Activated T-helper 2 cell treated with anti-CD3 and anti-CD28 coated beads, Interferon-gamma antibody, Interleukin-2, Interleukin-4, amounts not matched to agents 10 μg/mL and 5 μg/mL and 100 μg/mL, durations not matched to agents 14 hours and 24 hours and 36 hours (primary cell): ENCODE measurements at regions not wholly inside any gene's neighbourhood (a gene's known extent, or its start where the extent isn't known, plus 50 kb on each side); places are given as distances from the start of the nearest gene placed in this dataset.

Source experiments
- DNase-seq: peaks from one replicate; pipeline ENCODE4 v3.0.0; 2021; ENCODE audit warnings: low spot score
- H3K27ac Mint-ChIP-seq: one replicate; pipeline ENCODE4 v1.8.0; 2021; ENCODE audit warnings: mixed read lengths
- H3K27me3 Mint-ChIP-seq: one replicate; pipeline ENCODE4 v1.8.0; 2021; ENCODE audit warnings: low read depth, mixed read lengths
- H3K36me3 Mint-ChIP-seq: one replicate; pipeline ENCODE4 v1.8.0; 2021; ENCODE audit warnings: low read depth, mixed read lengths
- H3K4me1 Mint-ChIP-seq: one replicate; pipeline ENCODE4 v1.8.0; 2021; ENCODE audit warnings: low read depth, mixed read lengths
- H3K4me3 Mint-ChIP-seq: one replicate; pipeline ENCODE4 v1.8.0; 2021; ENCODE audit warnings: low read depth, mild to moderate bottlenecking, moderate library complexity, mixed read lengths
- H3K9me3 Mint-ChIP-seq: one replicate; pipeline ENCODE4 v1.8.0; 2021; ENCODE audit warnings: mixed read lengths
- intact Hi-C: fragments of 100-400 bp; cut with micrococcal nuclease; formaldehyde crosslinking; loops from one replicate; pipeline ENCODE4 v1.15.1; 2023

- no peaks in the 10 kb centered on the region for H3K27me3 Mint-ChIP-seq
- no peak overlapping the region for H3K27ac Mint-ChIP-seq
- no peaks in the 10 kb centered on the region for H3K36me3 Mint-ChIP-seq
- H3K4me1 Mint-ChIP-seq: peaks cover 3% of the 10 kb centered on the region
- H3K9me3 Mint-ChIP-seq: no peaks in the 10 kb centered on the region
- intact Hi-C loops: no loop called here
- DNase-seq: no peak
- no peak overlapping the region for H3K4me3 Mint-ChIP-seq
These were observed 186.9 kb downstream of the ZFP36L2 start for GRCh38 chr2:43039376-43040080.

GRCh38 chr2:43038696-43039094, 187.7 kb downstream of the ZFP36L2 start:
- peaks cover 3% of the 10 kb centered on the region for H3K4me1 Mint-ChIP-seq
- H3K4me3 Mint-ChIP-seq: no peak overlapping the region
- no peaks in the 10 kb centered on the region for H3K36me3 Mint-ChIP-seq
- H3K9me3 Mint-ChIP-seq: no peaks in the 10 kb centered on the region
- H3K27me3 Mint-ChIP-seq: no peaks in the 10 kb centered on the region
- no peak for DNase-seq
- H3K27ac Mint-ChIP-seq: no peak overlapping the region
- intact Hi-C loops: no loop called here

GRCh38 chr2:43038034-43038695, 188.2 kb downstream of the ZFP36L2 start:
- no peak overlapping the region for H3K4me3 Mint-ChIP-seq
- H3K9me3 Mint-ChIP-seq: no peaks in the 10 kb centered on the region
- H3K27ac Mint-ChIP-seq: no peak overlapping the region
- no peaks in the 10 kb centered on the region for H3K36me3 Mint-ChIP-seq
- no peaks in the 10 kb centered on the region for H3K27me3 Mint-ChIP-seq
- DNase-seq: no peak
- intact Hi-C loops: no loop called here
- peaks cover 3% of the 10 kb centered on the region for H3K4me1 Mint-ChIP-seq

GRCh38 chr2:43035922-43036321, 190.5 kb downstream of the ZFP36L2 start:
- Mint-ChIP-seq H3K27ac (no peak overlapping the region), H3K4me1 (peaks cover 3% of the 10 kb centered on the region), H3K4me3 (no peak overlapping the region), H3K9me3 (no peaks in the 10 kb centered on the region), H3K27me3 (no peaks in the 10 kb centered on the region), H3K36me3 (no peaks in the 10 kb centered on the region)
- DNase-seq: no peak
- intact Hi-C loops: no loop called here

- H3K4me3 Mint-ChIP-seq: no peak overlapping the region
These were observed 191.5 kb downstream of the ZFP36L2 start for GRCh38 chr2:43034921-43035320.

GRCh38 chr2:43034242-43034619, 192.2 kb downstream of the ZFP36L2 start:
- H3K36me3 Mint-ChIP-seq: no peaks in the 10 kb centered on the region
- peaks cover 4% of the 10 kb centered on the region for H3K27me3 Mint-ChIP-seq
- no peak overlapping the region for H3K27ac Mint-ChIP-seq
- H3K9me3 Mint-ChIP-seq: no peaks in the 10 kb centered on the region
- no peak for DNase-seq
- no peaks in the 10 kb centered on the region for H3K4me1 Mint-ChIP-seq
- intact Hi-C loops: no loop called here
- H3K4me3 Mint-ChIP-seq: no peak overlapping the region

More at GRCh38 chr2:43034921-43035320, 191.5 kb downstream of the ZFP36L2 start:
- no peaks in the 10 kb centered on the region for H3K4me1 Mint-ChIP-seq
- H3K36me3 Mint-ChIP-seq: no peaks in the 10 kb centered on the region
- DNase-seq: no peak
- peaks cover 4% of the 10 kb centered on the region for H3K27me3 Mint-ChIP-seq
- intact Hi-C loops: no loop called here
- H3K27ac Mint-ChIP-seq: no peak overlapping the region
- no peaks in the 10 kb centered on the region for H3K9me3 Mint-ChIP-seq

- Mint-ChIP-seq H3K27me3 (peaks cover 4% of the 10 kb centered on the region), H3K27ac (no peak overlapping the region), H3K4me1 (no peaks in the 10 kb centered on the region), H3K9me3 (no peaks in the 10 kb centered on the region), H3K4me3 (no peak overlapping the region), H3K36me3 (no peaks in the 10 kb centered on the region)
- intact Hi-C loops: no loop called here
- DNase-seq: no peak
These were observed 192.8 kb downstream of the ZFP36L2 start for GRCh38 chr2:43033466-43034241.

GRCh38 chr2:43033016-43033270, 193.5 kb downstream of the ZFP36L2 start:
- intact Hi-C loops: no loop called here
- peaks cover 4% of the 10 kb centered on the region for H3K27me3 Mint-ChIP-seq
- no peak overlapping the region for H3K4me3 Mint-ChIP-seq
- H3K36me3 Mint-ChIP-seq: no peaks in the 10 kb centered on the region
- H3K27ac Mint-ChIP-seq: no peak overlapping the region
- H3K4me1 Mint-ChIP-seq: no peaks in the 10 kb centered on the region
- H3K9me3 Mint-ChIP-seq: no peaks in the 10 kb centered on the region
- no peak for DNase-seq

- intact Hi-C loops: no loop called here
- Mint-ChIP-seq H3K4me1 (no peaks in the 10 kb centered on the region), H3K27ac (no peak overlapping the region)
These were observed 194.0 kb downstream of the ZFP36L2 start for GRCh38 chr2:43032213-43033015.

GRCh38 chr2:43031471-43032212, 194.8 kb downstream of the ZFP36L2 start:
- Mint-ChIP-seq H3K27me3 (peaks cover 4% of the 10 kb centered on the region), H3K9me3 (no peaks in the 10 kb centered on the region), H3K4me3 (no peak overlapping the region), H3K27ac (no peak overlapping the region), H3K36me3 (no peaks in the 10 kb centered on the region), H3K4me1 (no peaks in the 10 kb centered on the region)
- no peak for DNase-seq
- intact Hi-C loops: no loop called here

More at GRCh38 chr2:43032213-43033015, 194.0 kb downstream of the ZFP36L2 start:
- H3K27me3 Mint-ChIP-seq: peaks cover 4% of the 10 kb centered on the region
- DNase-seq: no peak
- H3K36me3 Mint-ChIP-seq: no peaks in the 10 kb centered on the region
- no peak overlapping the region for H3K4me3 Mint-ChIP-seq
- H3K9me3 Mint-ChIP-seq: no peaks in the 10 kb centered on the region

- no peaks in the 10 kb centered on the region for H3K36me3 Mint-ChIP-seq
- peaks cover 4% of the 10 kb centered on the region for H3K27me3 Mint-ChIP-seq
- no peaks in the 10 kb centered on the region for H3K4me1 Mint-ChIP-seq
- intact Hi-C loops: no loop called here
- no peak for DNase-seq
- H3K27ac Mint-ChIP-seq: no peak overlapping the region
- H3K9me3 Mint-ChIP-seq: no peaks in the 10 kb centered on the region
- H3K4me3 Mint-ChIP-seq: no peak overlapping the region
These were observed 195.7 kb downstream of the ZFP36L2 start for GRCh38 chr2:43030551-43031307.

- Mint-ChIP-seq H3K27ac (no peak overlapping the region), H3K9me3 (no peaks in the 10 kb centered on the region), H3K4me1 (peaks cover 3% of the 10 kb centered on the region), H3K36me3 (no peaks in the 10 kb centered on the region), H3K27me3 (peaks cover 4% of the 10 kb centered on the region), H3K4me3 (no peak overlapping the region)
- DNase-seq: no peak
- intact Hi-C loops: no loop called here
These were observed 197.2 kb downstream of the ZFP36L2 start for GRCh38 chr2:43029186-43029585.
